ENCODE measurements at regions not wholly inside any gene's neighbourhood (a gene's known extent, or its start where the extent isn't known, plus 50 kb on each side); places are given as distances from the start of the nearest gene placed in this dataset.

DNA sequence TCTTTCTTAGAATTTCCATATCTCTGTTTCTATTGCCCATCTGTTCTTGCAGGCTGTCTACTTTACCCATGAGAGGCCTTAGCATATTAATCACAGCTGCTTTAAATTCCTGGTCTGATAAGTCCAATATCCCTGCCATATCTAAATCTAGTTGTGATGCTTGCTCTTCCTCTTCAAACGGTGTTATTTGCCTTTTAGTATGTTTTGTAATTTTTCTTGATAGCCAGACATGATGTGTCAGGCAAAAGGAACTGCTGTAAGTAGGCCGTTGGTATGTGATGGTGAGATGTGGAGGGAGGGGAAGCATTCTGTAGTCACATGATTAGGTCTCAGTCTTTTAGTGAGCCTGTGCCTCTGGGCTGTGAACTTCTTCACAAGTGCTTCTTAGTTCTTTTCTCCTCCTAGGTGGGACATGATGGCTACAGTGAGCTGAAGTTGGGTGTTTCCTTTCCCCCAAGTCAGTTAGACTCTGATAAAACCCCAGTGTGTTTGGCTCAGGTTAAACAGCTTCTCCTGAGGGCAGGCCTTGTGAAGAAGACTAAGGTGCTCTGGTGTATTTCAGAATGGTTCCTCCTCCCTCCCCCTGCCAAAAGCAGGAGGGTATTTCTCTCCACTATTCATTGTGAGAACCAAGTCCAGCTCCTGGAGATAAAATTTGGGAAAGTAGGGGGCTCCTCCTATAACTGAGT, 195.9 kb upstream of the PARP11 start:
- no peak for ATAC-seq
- Histone ChIP-seq H3K4me1 (no peaks in the 10 kb centered on the region), H3K4me2 (no peak overlapping the region), H3K27ac (no peak overlapping the region), H3K9me3 (no peaks in the 10 kb centered on the region), H3K4me3 (no peak overlapping the region)
- POLR2A ChIA-PET: no interaction called here
- TF ChIP-seq POLR2AphosphoS2 (conservative IDR thresholded peaks at IDR 0.05; ENCODE audit: low read length): no peak
- TF ChIP-seq, protein P1, sequence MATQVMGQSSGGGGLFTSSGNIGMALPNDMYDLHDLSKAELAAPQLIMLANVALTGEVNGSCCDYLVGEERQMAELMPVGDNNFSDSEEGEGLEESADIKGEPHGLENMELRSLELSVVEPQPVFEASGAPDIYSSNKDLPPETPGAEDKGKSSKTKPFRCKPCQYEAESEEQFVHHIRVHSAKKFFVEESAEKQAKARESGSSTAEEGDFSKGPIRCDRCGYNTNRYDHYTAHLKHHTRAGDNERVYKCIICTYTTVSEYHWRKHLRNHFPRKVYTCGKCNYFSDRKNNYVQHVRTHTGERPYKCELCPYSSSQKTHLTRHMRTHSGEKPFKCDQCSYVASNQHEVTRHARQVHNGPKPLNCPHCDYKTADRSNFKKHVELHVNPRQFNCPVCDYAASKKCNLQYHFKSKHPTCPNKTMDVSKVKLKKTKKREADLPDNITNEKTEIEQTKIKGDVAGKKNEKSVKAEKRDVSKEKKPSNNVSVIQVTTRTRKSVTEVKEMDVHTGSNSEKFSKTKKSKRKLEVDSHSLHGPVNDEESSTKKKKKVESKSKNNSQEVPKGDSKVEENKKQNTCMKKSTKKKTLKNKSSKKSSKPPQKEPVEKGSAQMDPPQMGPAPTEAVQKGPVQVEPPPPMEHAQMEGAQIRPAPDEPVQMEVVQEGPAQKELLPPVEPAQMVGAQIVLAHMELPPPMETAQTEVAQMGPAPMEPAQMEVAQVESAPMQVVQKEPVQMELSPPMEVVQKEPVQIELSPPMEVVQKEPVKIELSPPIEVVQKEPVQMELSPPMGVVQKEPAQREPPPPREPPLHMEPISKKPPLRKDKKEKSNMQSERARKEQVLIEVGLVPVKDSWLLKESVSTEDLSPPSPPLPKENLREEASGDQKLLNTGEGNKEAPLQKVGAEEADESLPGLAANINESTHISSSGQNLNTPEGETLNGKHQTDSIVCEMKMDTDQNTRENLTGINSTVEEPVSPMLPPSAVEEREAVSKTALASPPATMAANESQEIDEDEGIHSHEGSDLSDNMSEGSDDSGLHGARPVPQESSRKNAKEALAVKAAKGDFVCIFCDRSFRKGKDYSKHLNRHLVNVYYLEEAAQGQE (IDR thresholded peaks at IDR 0.05): no peak
- no peak for TF ChIP-seq CEBPB (IDR thresholded peaks at IDR 0.05)
- no peak for TF ChIP-seq RNF2 (IDR thresholded peaks at IDR 0.05; ENCODE audit: borderline replicate concordance, low read depth)
- TF ChIP-seq, protein P2, sequence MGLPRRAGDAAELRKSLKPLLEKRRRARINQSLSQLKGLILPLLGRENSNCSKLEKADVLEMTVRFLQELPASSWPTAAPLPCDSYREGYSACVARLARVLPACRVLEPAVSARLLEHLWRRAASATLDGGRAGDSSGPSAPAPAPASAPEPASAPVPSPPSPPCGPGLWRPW (IDR thresholded peaks at IDR 0.05): no peak
- TF ChIP-seq TFCP2L1 (CRISPR knock-in tag; IDR thresholded peaks at IDR 0.05): no peak
- TF ChIP-seq, protein P3, sequence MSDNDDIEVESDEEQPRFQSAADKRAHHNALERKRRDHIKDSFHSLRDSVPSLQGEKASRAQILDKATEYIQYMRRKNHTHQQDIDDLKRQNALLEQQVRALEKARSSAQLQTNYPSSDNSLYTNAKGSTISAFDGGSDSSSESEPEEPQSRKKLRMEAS (IDR thresholded peaks at IDR 0.05): no peak
- TF ChIP-seq CBX2 (IDR thresholded peaks at IDR 0.05; ENCODE audit: borderline replicate concordance, low read depth): no peak
- no peak for TF ChIP-seq TP53 (CRISPR knock-in tag; IDR thresholded peaks at IDR 0.05)
- no peak for TF ChIP-seq ZNF302 (CRISPR knock-in tag; IDR thresholded peaks at IDR 0.05)
- TF ChIP-seq MAZ (IDR thresholded peaks at IDR 0.05; ENCODE audit: borderline replicate concordance, low read depth, low read length): no peak
- 3% methylated on average over 2 of the region's 2 CpGs for WGBS (ENCODE audit: missing lambda C conversion rate)
- DNase-seq (ENCODE audit: low read depth in 1 of 2, low spot score in 1 of 2): no peak
- CTCF ChIA-PET: no interaction called here
- no peak for FAIRE-seq

DNA sequence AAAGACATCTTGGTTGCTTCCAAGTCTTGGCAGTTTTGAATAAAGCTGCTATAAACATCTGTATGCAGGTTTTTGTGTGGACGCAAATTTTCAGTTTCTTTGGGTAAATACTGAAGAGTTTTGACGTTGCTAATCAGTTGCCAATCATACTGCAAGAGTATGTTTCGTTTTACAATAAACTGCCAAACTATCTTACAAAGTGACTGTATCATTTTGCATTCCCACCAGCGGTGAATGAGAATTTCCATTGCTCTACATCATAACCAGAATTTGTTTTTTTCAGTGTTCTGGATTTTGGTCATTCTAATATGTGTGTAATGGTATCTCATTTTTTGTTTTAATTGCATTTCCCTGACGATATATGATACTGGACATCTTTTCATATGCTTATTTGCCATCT, 190.8 kb upstream of the PARP11 start:
- ATAC-seq: no peak
- no peak for FAIRE-seq
- Histone ChIP-seq H3K9me3 (no peaks in the 10 kb centered on the region), H3K4me3 (no peak overlapping the region), H3K27ac (no peak overlapping the region), H3K4me1 (no peaks in the 10 kb centered on the region), H3K4me2 (no peak overlapping the region)
- CTCF ChIA-PET: no interaction called here
- WGBS (ENCODE audit: missing lambda C conversion rate): under 1% methylated on average over 5 of the region's 5 CpGs
- no peak for DNase-seq (ENCODE audit: low read depth in 1 of 2, low spot score in 1 of 2)
- no peak for TF ChIP-seq MAFK (IDR thresholded peaks at IDR 0.05; ENCODE audit: partially characterized antibody)
- POLR2A ChIA-PET: no interaction called here

DNA sequence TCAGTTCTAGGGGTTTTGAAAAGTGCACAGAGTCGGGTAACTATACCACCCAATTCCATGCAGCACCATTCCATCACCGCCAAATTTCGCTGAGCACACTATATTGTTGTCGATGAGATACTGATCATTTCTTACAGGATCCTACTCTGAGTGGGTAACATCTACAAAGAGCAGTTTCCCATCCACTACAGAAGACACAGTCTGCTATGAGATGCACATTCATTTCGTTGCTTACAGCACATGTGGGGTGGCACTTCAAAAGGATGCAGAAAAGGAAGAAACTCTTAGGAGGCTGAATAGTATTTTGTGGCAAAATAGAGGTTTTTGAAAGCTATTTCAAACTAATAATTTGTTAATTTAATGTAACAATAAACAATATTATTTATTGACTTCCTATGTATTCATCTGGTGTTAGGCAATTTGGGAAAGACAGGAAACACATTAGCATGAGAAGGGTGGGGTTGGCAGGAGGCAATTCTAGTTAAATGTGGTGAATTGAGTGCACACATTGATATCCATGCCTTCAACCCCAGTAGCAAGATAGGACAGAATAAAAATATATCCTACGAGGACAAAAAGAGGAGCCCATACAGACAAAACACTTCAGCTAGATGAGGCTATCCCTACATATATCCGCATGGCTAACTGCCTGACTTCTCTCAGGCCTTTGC, 186.8 kb upstream of the PARP11 start:
- no peaks in the 10 kb centered on the region for H3K4me1 ChIP-seq
- no peak overlapping the region for H3K4me2 ChIP-seq
- no peak overlapping the region for H3K27ac ChIP-seq
- ATAC-seq (no peak), FAIRE-seq (no peak), DNase-seq (ENCODE audit: low read depth in 1 of 2, low spot score in 1 of 2) (no peak)
- 16% methylated on average over 7 of the region's 7 CpGs for WGBS (ENCODE audit: missing lambda C conversion rate)
- no peaks in the 10 kb centered on the region for H3K9me3 ChIP-seq
- H3K4me3 ChIP-seq: no peak overlapping the region
- TF ChIP-seq FOSB (CRISPR knock-in tag; IDR thresholded peaks at IDR 0.05) (no peak), HOXA7 (CRISPR knock-in tag; IDR thresholded peaks at IDR 0.05) (no peak), POLR2AphosphoS2 (conservative IDR thresholded peaks at IDR 0.05; ENCODE audit: low read length) (no peak), HOXB13 (CRISPR knock-in tag; IDR thresholded peaks at IDR 0.05; ENCODE audit: low read depth) (no peak), KDM1A (IDR thresholded peaks at IDR 0.05; ENCODE audit: low read depth) (no peak), ZSCAN20 (CRISPR knock-in tag; IDR thresholded peaks at IDR 0.05) (no peak), PHF8 (IDR thresholded peaks at IDR 0.05; ENCODE audit: borderline replicate concordance, low read depth) (no peak)
- TF ChIP-seq, protein P4, sequence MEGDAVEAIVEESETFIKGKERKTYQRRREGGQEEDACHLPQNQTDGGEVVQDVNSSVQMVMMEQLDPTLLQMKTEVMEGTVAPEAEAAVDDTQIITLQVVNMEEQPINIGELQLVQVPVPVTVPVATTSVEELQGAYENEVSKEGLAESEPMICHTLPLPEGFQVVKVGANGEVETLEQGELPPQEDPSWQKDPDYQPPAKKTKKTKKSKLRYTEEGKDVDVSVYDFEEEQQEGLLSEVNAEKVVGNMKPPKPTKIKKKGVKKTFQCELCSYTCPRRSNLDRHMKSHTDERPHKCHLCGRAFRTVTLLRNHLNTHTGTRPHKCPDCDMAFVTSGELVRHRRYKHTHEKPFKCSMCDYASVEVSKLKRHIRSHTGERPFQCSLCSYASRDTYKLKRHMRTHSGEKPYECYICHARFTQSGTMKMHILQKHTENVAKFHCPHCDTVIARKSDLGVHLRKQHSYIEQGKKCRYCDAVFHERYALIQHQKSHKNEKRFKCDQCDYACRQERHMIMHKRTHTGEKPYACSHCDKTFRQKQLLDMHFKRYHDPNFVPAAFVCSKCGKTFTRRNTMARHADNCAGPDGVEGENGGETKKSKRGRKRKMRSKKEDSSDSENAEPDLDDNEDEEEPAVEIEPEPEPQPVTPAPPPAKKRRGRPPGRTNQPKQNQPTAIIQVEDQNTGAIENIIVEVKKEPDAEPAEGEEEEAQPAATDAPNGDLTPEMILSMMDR (IDR thresholded peaks at IDR 0.05): no peak
- POLR2A ChIA-PET: no interaction called here
- CTCF ChIA-PET: no interaction called here
